ENCODE measurements at regions not wholly inside any gene's neighbourhood (a gene's known extent, or its start where the extent isn't known, plus 50 kb on each side); places are given as distances from the start of the nearest gene placed in this dataset.

- H3K27ac Mint-ChIP-seq = no peak overlapping the region
- DNase-seq (no peak), ATAC-seq (ENCODE audit: low read depth) (no peak)
- Histone ChIP-seq H3K4me2 (replicated peaks; ENCODE audit: low read depth, low read length, poor library complexity, severe bottlenecking) (no peak overlapping the region), H2AFZ (ENCODE audit: insufficient read depth, low read depth, low read length, poor library complexity, severe bottlenecking) (no peak overlapping the region), H3K9ac (ENCODE audit: low read length) (no peak overlapping the region), H3K4me1 (ENCODE audit: control insufficient read depth in 2 of 2, insufficient read depth in 2 of 2, low read length in 2 of 2) (peaks cover 18 to 20% of the 10 kb centered on the region in 2 donors), H3K79me2 (ENCODE audit: control insufficient read depth, insufficient read depth, low read length) (no peaks in the 10 kb centered on the region), H3K27ac (ENCODE audit: low read length in 2 of 2) (no peak overlapping the region), H3K9me3 (ENCODE audit: control extremely low read depth in 1 of 3, control insufficient read depth in 2 of 3, insufficient read depth in 1 of 3, low read length in 2 of 3) (no peaks in the 10 kb centered on the region), H3K27me3 (replicated peaks in 1 of 4; ENCODE audit: control extremely low read depth in 1 of 4, control insufficient read depth in 3 of 4, insufficient read depth in 4 of 4, low read length in 3 of 4) (no peaks in the 10 kb centered on the region), H3K4me3 (ENCODE audit: control extremely low read depth in 1 of 5, extremely low read depth in 1 of 5, insufficient read depth in 1 of 5, low read depth in 2 of 5, low read length in 4 of 5) (no peak overlapping the region), H3K36me3 (replicated peaks in 1 of 2; ENCODE audit: control extremely low read depth in 1 of 2, control insufficient read depth in 1 of 2, extremely low read depth in 1 of 2, insufficient read depth in 2 of 2, low read length in 1 of 2) (no peaks in the 10 kb centered on the region), H4K20me1 (ENCODE audit: control insufficient read depth, insufficient read depth, low read length, poor library complexity, severe bottlenecking) (no peaks in the 10 kb centered on the region)
- peaks cover 27% of the 10 kb centered on the region for H3K4me1 Mint-ChIP-seq
- POLR2A ChIA-PET = no interaction called here
- H3K9me3 Mint-ChIP-seq (ENCODE audit: insufficient read depth) = peaks cover 2% of the 10 kb centered on the region
- CTCF ChIA-PET = no interaction called here
- WGBS (ENCODE audit: insufficient coverage) = no CpG with 5 or more reads among the region's 3 CpGs
- intact Hi-C loops (cut with micrococcal nuclease) = loop anchor here (10.0 kb wide), 1 partner anchor 162 kb away; no protein-coding TSS in a partner anchor
- H3K4me3 Mint-ChIP-seq = no peak overlapping the region
- H3K27me3 Mint-ChIP-seq = peaks cover 3% of the 10 kb centered on the region
- TF ChIP-seq EZH2 (IDR thresholded peaks at IDR 0.05; ENCODE audit: borderline replicate concordance, insufficient read depth, low read depth, low read length, poor library complexity, severe bottlenecking) (no peak), CTCF (IDR thresholded peaks at IDR 0.05) (no peak)
These were observed 125.9 kb upstream of the NDUFV2 start for GRCh38 chr18:8976606-8977005.

- ChIA-PET CTCF (interaction anchor here (2.6 kb wide), 1 partner anchor 10 kb away, joined by 17 read pairs; no protein-coding TSS in a partner anchor), POLR2A (no interaction called here)
- H4K20me1 ChIP-seq (ENCODE audit: control insufficient read depth, insufficient read depth, low read length, poor library complexity, severe bottlenecking) = no peaks in the 10 kb centered on the region
- H3K4me2 ChIP-seq (replicated peaks; ENCODE audit: low read depth, low read length, poor library complexity, severe bottlenecking) = no peak overlapping the region
- peaks cover 20 to 21% of the 10 kb centered on the region in 2 donors for H3K4me1 ChIP-seq (ENCODE audit: control insufficient read depth in 2 of 2, insufficient read depth in 2 of 2, low read length in 2 of 2)
- no peaks in the 10 kb centered on the region for H3K79me2 ChIP-seq (ENCODE audit: control insufficient read depth, insufficient read depth, low read length)
- DNase-seq (no peak), ATAC-seq (ENCODE audit: low read depth) (no peak)
- Mint-ChIP-seq H3K4me3 (no peak overlapping the region), H3K4me1 (peaks cover 29% of the 10 kb centered on the region), H3K27me3 (peaks cover 3% of the 10 kb centered on the region), H3K27ac (no peak overlapping the region), H3K9me3 (ENCODE audit: insufficient read depth) (peaks cover 2% of the 10 kb centered on the region)
- no peak overlapping the region for H3K27ac ChIP-seq (ENCODE audit: low read length in 2 of 2)
- no peak overlapping the region for H3K9ac ChIP-seq (ENCODE audit: low read length)
- intact Hi-C loops (cut with micrococcal nuclease) = loop anchor here (10.0 kb wide), 1 partner anchor 162 kb away; no protein-coding TSS in a partner anchor
- H3K27me3 ChIP-seq (replicated peaks in 1 of 4; ENCODE audit: control extremely low read depth in 1 of 4, control insufficient read depth in 3 of 4, insufficient read depth in 4 of 4, low read length in 3 of 4) = no peaks in the 10 kb centered on the region
- TF ChIP-seq EZH2 (IDR thresholded peaks at IDR 0.05; ENCODE audit: borderline replicate concordance, insufficient read depth, low read depth, low read length, poor library complexity, severe bottlenecking) (no peak), CTCF (IDR thresholded peaks at IDR 0.05) (no peak)
- no peak overlapping the region for H2AFZ ChIP-seq (ENCODE audit: insufficient read depth, low read depth, low read length, poor library complexity, severe bottlenecking)
- H3K36me3 ChIP-seq (replicated peaks in 1 of 2; ENCODE audit: control extremely low read depth in 1 of 2, control insufficient read depth in 1 of 2, extremely low read depth in 1 of 2, insufficient read depth in 2 of 2, low read length in 1 of 2) = no peaks in the 10 kb centered on the region
- H3K9me3 ChIP-seq (ENCODE audit: control extremely low read depth in 1 of 3, control insufficient read depth in 2 of 3, insufficient read depth in 1 of 3, low read length in 2 of 3) = no peaks in the 10 kb centered on the region
- H3K4me3 ChIP-seq (ENCODE audit: control extremely low read depth in 1 of 5, extremely low read depth in 1 of 5, insufficient read depth in 1 of 5, low read depth in 2 of 5, low read length in 4 of 5) = no peak overlapping the region
These were observed 125.3 kb upstream of the NDUFV2 start for GRCh38 chr18:8977166-8977565.
